Left colon (tissue), 2 donors: ENCODE measurements at regions not wholly inside any gene's neighbourhood (a gene's known extent, or its start where the extent isn't known, plus 50 kb on each side); places are given as distances from the start of the nearest gene placed in this dataset.
A peak's percentile ranks its signal among the peaks of the same experiment; 100 is the strongest.

Experiments
- ATAC-seq: fragments of 200-7000 bp; cut with Tn5 transposase; one replicate; pipeline ENCODE4 v1.9.1; 2020; ENCODE audit warnings: mild to moderate bottlenecking, moderate library complexity
- DNase-seq, 2 donors: peaks; one replicate each; pipeline ENCODE4 v3.0.0-alpha.2; 2020
- intact Hi-C, 2 donors: fragments of 100-400 bp; cut with DNase I in 1 of 2; cut with micrococcal nuclease in 1 of 2; formaldehyde crosslinking; loops; one replicate each; pipeline versions ENCODE4 v1.11.2 to v1.14.0; 2022; cut with DNase I, micrococcal nuclease
- donor health status: DM: no; HTN: no; CAD: no.
- donor health status: DM: yes; HTN: yes; CAD: no.

DNA sequence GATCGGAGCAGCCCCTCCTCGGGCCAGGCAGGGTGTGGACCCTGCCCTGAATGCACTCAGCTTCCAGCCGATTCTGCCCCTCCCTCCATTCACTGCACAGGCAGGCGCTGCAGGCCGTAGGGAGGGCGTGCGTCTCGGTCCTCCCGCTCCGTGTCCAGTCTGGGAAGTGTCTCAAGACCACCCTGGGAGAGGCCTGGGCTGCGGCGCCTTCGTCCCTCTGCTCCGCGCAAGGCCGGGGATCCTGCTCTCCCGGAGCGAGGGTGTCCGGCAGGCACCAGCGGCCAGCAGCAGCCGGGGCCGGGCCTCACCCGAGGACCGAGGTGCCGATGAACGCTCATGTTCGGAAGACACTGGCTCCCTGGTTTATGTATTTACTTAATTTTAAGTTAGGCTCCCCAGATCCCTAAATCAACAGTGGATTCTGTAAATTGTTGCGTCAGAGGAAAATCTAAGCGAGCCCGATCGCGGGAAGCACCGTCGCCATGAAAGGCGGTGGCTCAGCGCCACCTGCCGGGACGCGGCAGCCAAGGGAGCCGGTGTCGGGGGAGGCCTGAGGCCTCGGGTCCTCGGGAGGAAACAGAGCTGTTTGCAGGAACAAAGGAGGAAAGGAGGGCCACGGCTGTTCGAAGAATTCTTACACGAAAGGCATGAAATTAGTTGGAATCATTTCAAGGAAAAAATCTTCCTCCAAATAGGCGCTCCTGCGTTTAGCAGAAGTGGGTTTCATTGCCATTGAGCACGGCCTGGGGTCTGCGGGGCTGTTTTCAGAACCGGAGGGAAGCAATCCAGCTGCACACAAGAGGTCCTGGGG, 195.3 kb downstream of the BRD1 start:
- DNase-seq = peak in 1 of 2 donors; percentile 40
- peak; percentile 86 for ATAC-seq
- intact Hi-C loops = no loop called here

DNA sequence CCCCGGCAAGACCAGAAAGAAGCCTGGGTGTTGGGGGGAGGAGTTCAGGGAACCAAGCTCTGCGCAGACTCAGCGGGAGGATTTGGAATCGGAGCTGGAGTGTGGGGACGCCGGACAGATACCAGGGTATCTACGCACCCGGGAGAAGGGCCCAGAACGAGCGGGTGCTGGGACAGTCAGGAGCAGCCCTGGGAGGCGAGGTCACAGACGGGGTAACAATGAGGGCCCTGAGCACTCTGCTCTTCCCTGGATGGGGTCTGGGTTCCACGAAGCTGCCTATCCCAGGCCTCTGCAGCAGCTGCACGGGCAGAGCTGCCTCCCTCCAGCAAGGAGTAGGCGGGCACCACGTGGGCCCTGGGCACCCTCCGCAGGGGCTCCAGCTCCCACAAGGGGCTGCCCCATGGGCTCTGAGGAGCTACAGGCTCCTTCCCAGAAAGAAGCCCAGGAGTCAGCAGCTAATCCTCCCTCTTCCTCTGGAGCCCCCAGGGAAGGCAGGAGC, 197.2 kb downstream of the BRD1 start:
- no peak for ATAC-seq
- no peak for DNase-seq
- intact Hi-C loops = no loop called here

DNA sequence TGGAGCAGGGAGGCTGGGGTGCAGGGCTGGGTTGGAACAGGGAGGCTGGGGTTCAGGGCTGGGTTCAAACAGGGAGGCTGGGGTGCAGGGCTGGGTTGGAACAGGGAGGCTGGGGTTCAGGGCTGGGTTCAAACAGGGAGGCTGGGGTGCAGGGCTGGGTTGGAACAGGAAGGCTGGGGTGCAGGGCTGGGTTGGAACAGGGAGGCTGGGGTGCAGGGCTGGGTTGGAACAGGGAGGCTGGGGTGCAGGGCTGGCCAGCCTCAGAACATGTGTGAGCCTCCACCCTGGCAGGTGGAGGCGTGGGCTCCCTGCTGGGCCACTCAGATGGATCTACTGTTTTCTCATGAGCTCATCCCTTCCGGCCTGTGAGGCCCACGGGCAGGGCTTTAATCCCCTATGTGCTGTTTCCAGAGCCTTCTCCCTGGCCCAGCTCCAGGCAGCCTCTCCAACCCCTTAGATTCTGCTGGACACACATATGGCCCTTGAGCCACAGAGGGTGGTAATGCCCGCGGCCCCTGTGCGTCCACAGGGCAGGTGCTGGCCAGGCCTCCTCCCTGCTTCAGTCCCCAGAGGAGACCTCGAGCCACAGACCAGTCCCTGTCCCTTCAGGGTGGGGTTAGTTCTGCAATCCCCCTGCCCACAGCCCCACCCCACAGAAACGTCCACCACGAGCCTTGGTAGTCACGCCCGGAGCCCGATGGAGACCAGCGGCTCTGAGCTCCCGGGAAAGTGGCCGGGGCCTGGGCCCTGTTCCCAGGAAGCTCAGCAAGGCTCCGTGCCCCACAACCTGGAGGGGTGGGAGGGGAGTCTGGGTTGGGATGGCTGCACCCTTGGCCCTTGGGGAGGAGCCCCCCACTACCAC, 197.9 kb downstream of the BRD1 start:
- DNase-seq = no peak
- intact Hi-C loops = no loop called here
- no peak for ATAC-seq

GRCh38 chr22:49629261-49629570, 198.5 kb downstream of the BRD1 start:
- ATAC-seq = no peak
- no peak for DNase-seq
- intact Hi-C loops = no loop called here

DNA sequence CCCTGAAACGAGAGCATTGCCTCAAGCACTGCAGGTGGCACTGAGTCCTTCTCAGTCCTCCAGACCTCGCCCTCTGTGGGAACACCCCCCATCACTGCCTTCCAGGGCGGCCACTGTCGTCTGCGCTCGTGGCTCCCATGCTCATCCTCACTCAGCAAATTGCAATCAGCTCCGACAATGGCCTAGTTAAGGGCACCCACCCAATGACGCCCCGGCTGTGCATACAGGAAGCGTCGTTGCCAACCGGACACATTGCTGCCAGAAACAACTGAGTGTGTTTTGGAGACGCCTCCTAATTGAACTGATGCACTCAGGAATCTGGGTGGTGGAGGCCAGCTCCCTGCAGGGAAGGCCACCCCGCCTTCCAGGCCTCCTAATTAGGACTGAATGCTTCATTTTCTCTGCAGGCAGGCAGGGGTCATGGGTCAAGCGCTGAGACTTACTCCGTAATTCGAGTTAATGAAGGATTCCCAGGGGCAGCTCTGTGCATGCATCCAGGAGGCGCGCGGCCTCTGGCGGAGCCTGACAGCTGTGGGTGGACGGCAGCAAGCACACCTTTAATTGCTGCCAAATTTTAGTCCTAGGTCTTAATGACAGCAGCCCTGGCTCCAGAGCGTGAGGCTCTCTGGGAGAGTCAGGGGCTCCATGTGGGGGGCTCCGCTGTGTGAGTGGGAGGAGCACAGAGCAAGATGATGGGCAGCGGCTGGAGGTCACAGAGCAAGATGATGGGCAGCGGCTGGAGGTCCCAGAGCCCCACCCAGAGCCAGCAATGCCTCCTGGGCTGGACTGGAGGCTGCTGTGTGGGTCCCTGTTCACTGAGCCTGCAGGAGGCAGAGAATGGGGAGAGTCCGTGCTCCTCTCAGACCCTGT, 199.0 kb downstream of the BRD1 start:
- intact Hi-C loops = no loop called here
- DNase-seq (no peak), ATAC-seq (no peak)

DNA sequence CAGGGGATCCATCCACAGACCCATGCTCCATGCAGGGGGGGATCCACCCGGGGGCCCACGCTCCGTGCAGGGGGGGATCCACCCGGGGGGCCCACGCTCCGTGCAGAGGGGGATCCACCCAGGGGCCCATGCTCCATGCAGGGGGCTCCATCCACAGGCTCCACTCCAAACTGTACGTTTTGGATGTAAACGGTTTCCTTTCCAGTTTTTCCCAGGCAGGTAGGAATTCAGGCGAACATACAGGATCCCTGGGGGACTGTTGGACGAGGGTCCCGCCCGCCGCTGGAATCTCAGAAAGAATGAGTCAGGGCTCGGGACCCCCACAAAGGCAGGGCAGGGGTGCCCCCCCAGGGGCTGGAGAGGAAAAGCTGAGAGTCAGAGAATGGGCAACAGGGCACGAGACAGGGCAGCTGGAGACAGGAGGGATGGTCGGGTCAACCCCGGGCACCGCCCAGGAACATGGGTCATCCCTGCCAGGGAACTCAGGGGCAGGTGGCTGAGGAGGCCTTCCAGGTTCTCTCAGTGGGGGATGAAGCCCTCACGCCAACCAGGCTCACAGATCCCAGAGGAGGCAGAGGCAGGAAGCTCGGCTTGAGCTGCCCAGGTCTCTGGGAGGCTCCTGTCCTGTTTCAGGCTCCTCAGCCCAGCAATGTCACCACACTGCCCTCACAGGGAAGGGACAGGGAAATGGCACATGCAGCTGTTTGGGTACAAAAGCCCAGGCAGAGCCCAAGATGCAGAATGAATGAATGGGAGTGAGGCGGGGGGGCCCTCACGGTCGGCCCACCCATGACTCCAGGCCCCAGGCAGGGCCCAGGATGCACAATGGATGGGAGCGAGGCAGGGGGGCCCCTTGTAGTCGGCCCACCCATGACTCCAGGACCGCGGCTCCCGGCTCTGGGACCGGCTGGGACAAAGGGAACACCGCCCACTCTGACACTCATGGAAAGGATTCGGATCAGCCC, 200.2 kb downstream of the BRD1 start:
- ATAC-seq = no peak
- no peak for DNase-seq
- intact Hi-C loops = no loop called here

DNA sequence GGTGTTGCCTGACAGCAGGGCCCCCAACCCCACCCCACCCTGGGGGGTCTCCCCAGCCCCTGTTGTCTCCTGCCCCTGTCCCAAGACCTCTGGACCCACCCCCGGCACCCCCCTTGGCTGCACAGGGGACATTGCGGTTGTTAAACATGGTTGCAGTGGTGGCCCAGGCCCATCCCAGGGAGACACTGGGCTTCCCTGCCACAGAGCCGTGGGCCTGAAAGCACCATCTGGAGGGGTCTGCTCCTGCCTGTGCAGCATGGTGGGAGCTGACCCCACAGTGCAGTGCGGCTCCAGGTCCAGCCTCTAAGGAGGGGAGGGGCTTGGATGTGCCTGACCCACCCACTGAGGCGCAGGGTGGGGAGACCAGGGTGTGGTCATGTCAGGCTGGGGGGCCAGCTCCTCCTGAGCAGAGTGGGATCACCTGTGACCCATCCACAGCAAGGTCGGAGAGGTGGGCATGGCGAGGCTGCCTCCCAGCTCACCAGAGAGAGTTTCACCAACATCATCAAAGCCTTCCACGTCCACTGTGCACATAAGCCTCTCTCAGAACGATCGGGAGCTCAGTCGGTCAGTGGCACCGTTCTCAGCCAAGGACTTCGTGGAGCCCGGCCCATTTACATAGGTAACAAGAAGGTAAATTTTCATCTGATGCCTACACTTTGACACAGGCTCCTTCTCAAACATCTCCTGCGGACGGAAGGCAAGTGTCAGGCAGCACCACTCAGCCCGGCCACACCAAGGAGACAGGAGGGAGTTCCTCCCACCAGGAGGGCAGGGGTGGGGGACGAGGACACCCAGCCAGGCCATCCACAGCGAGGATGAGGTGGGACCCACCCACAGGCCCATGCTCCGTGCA, 201.1 kb downstream of the BRD1 start:
- intact Hi-C loops = no loop called here
- ATAC-seq = no peak
- no peak for DNase-seq

GRCh38 chr22:49624421-49625177, 203.1 kb downstream of the BRD1 start:
- no peak for ATAC-seq
- intact Hi-C loops = no loop called here
- no peak for DNase-seq

DNA sequence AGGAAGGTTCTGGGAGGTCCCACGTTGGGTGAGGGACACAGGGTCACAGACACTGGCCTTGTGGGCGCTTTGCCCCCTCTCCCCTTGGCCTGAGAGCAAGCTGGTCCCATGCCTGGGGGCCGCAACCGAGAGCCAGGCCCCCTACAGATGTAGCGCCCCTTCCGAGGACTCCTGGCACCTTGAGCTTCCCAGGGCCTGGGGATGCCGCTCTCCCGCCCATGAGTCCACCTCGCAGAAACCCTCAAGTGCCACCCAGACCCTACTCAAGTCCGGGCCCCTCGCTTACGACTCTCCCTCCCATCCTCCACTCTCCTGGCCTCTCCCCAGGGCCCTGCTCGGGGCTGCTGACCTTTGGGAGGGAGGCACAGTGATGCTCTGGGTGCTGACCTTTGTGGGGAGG, 204.0 kb downstream of the BRD1 start:
- intact Hi-C loops = no loop called here
- DNase-seq (no peak), ATAC-seq (no peak)

GRCh38 chr22:49623176-49623575, 204.5 kb downstream of the BRD1 start:
- ATAC-seq (no peak), DNase-seq (no peak)
- intact Hi-C loops = no loop called here

DNA sequence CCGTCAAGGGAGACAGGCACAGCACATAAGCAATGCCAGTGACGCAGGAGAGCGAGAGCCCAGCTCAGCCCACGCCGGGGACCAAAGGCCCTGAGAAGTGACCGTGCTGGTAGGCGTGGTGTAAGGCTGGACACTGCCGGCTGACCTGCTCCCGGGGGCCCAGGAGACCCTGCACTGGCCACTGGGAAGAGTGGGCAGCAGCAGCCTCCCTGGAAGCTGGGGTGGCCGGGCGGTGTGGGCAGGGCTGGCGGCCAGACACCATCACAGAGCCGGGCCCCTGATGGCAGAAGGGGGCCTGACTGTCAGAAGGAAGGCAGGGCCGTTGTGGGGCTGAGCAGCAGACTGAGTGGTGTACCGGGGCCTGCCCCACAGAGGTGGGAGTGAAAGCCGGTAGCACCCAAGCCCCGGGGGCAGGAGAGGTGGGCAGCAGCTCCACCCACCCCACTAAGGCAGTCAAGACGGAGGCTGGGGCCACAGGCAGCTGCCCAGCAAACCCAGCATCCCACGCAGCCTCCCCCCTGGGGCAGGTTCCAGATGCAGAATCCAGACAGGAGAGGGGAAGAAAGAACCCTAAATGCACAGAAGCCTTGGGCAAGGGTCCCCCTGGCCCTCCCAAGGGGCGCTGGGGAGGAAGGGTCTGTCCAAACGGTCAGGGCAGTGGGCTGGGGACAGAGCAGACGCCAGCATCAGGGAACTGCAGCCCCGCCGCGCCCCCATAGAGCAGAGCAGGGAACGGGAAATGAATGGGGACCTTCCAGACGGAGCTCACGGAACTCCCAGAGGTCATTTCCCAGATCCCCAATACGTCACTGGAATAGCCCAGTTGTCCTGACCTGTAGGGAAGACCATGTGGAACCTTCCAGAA, 205.2 kb downstream of the BRD1 start:
- ATAC-seq (no peak), DNase-seq (no peak)
- intact Hi-C loops = no loop called here

GRCh38 chr22:49621601-49622210, 206.0 kb downstream of the BRD1 start:
- DNase-seq (no peak), ATAC-seq (no peak)
- intact Hi-C loops = no loop called here

DNA sequence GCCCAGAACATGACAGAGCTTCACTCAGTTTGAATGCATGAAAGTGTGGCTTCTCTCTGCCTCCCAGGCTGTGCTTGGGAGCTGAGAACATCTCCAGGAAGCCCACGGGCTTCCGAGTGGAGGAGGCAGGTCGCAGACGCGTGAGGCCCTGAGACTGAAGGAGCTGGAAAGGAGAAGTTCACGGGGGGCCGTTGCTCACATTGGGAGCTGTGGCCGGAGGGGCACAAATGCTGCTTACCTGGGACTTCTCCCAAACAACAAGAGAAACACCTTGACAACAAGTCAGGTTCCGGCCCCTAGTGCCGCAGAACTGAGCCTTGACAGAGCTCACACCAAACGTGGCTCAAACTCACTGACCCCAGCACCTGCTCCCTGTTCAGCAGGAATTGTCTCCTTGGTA, 207.0 kb downstream of the BRD1 start:
- ATAC-seq (no peak), DNase-seq (no peak)
- intact Hi-C loops = no loop called here

DNA sequence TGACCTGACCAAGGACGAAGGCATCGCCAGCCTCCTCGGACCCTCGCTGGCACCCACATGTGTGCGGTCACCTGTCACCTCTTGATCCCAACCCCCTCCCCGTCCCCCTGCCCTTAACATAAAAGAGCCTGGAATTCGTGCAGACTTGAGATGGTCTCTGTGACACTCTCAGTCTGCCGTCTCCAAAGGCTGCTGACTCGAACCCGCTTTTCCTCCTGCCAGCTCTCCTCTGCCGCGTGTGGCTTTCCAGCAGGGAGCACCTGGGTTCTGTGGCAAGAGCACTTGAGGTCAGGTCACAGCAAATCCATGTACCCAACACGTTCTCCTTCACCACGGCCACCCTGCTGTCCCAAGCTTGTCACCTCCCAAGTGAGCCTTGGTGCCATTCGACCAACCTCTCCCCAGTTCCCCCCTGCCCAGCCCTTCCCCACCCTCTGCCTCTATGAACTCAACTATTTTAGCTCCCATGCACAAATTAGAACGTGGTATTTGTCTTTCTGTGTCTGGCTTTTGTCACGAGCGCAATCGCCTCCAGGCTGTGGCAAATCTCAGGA, 207.6 kb downstream of the BRD1 start:
- DNase-seq (no peak), ATAC-seq (no peak)
- intact Hi-C loops = no loop called here

GRCh38 chr22:49619301-49619700, 208.4 kb downstream of the BRD1 start:
- DNase-seq (no peak), ATAC-seq (no peak)

More at GRCh38 chr22:49619301-49619700, 208.4 kb downstream of the BRD1 start:
- intact Hi-C loops = no loop called here
